Progenitor cell of endocrine pancreas (in vitro differentiated cells): ENCODE measurements at regions not wholly inside any gene's neighbourhood (a gene's known extent, or its start where the extent isn't known, plus 50 kb on each side); places are given as distances from the start of the nearest gene placed in this dataset.

Source experiments
- DNase-seq: peaks from one replicate; pipeline ENCODE4 v3.0.0; 2021; ENCODE audit warnings: low spot score; ENCODE audit not compliant: unreplicated experiment
- H3K27ac Mint-ChIP-seq: 2 replicates; pipeline ENCODE4 v1.8.0; 2021; ENCODE audit warnings: mild to moderate bottlenecking, moderate library complexity, mixed read lengths
- H3K27me3 Mint-ChIP-seq: 2 replicates; pipeline ENCODE4 v1.8.0; 2021; ENCODE audit warnings: mixed read lengths
- H3K36me3 Mint-ChIP-seq: 2 replicates; pipeline ENCODE4 v1.8.0; 2022; ENCODE audit warnings: mixed read lengths; ENCODE audit not compliant: insufficient read depth
- H3K4me1 Mint-ChIP-seq: 2 replicates; pipeline ENCODE4 v1.8.0; 2021; ENCODE audit warnings: low read depth, mixed read lengths
- H3K4me3 Mint-ChIP-seq: 2 replicates; pipeline ENCODE4 v1.8.0; 2021; ENCODE audit warnings: low read depth, mild to moderate bottlenecking, moderate library complexity, mixed read lengths
- H3K9me3 Mint-ChIP-seq: 2 replicates; pipeline ENCODE4 v1.8.0; 2021; ENCODE audit warnings: low read depth, mixed read lengths
- CTCF ChIP-seq: fragments of 200-600 bp; sonication (generic); IDR thresholded peaks from one replicate; pipeline ENCODE4 v1.5.0; 2021; ENCODE audit warnings: antibody characterized with exemption, mild to moderate bottlenecking; ENCODE audit not compliant: unreplicated experiment

- no peak overlapping the region for H3K27ac Mint-ChIP-seq
- no peak for TF ChIP-seq CTCF
- no peaks in the 10 kb centered on the region for H3K36me3 Mint-ChIP-seq
- DNase-seq, result no peak
- H3K27me3 Mint-ChIP-seq, result peaks cover 45% of the 10 kb centered on the region
- H3K4me3 Mint-ChIP-seq, result no peak overlapping the region
- H3K4me1 Mint-ChIP-seq, result peaks cover 2% of the 10 kb centered on the region
- H3K9me3 Mint-ChIP-seq, result no peaks in the 10 kb centered on the region
These were observed 133.4 kb upstream of the CDH4 start for GRCh38 chr20:61118429-61119224.

GRCh38 chr20:61119273-61119672 is 132.8 kb upstream of the CDH4 start:
- Mint-ChIP-seq H3K36me3 (no peaks in the 10 kb centered on the region), H3K27me3 (peaks cover 45% of the 10 kb centered on the region), H3K4me3 (no peak overlapping the region), H3K9me3 (no peaks in the 10 kb centered on the region), H3K4me1 (peaks cover 2% of the 10 kb centered on the region), H3K27ac (no peak overlapping the region)
- TF ChIP-seq CTCF, result no peak
- DNase-seq, result no peak

GRCh38 chr20:61119794-61120410 is 132.2 kb upstream of the CDH4 start:
- H3K4me1 Mint-ChIP-seq, result peaks cover 2% of the 10 kb centered on the region
- peaks cover 45% of the 10 kb centered on the region for H3K27me3 Mint-ChIP-seq
- no peak for TF ChIP-seq CTCF
- no peak overlapping the region for H3K4me3 Mint-ChIP-seq
- H3K9me3 Mint-ChIP-seq, result no peaks in the 10 kb centered on the region
- no peak for DNase-seq
- H3K27ac Mint-ChIP-seq, result no peak overlapping the region
- no peaks in the 10 kb centered on the region for H3K36me3 Mint-ChIP-seq

- peaks cover 2% of the 10 kb centered on the region for H3K4me1 Mint-ChIP-seq
- H3K27ac Mint-ChIP-seq, result no peak overlapping the region
These were observed 131.2 kb upstream of the CDH4 start for GRCh38 chr20:61120595-61121515.

More at GRCh38 chr20:61120595-61121515, 131.2 kb upstream of the CDH4 start:
- TF ChIP-seq CTCF, result peak; percentile 69
- no peak for DNase-seq
- Mint-ChIP-seq H3K36me3 (no peaks in the 10 kb centered on the region), H3K9me3 (no peaks in the 10 kb centered on the region), H3K27me3 (peaks cover 41% of the 10 kb centered on the region), H3K4me3 (no peak overlapping the region)
